ENCODE measurements at regions not wholly inside any gene's neighbourhood (a gene's known extent, or its start where the extent isn't known, plus 50 kb on each side); places are given as distances from the start of the nearest gene placed in this dataset.

DNA sequence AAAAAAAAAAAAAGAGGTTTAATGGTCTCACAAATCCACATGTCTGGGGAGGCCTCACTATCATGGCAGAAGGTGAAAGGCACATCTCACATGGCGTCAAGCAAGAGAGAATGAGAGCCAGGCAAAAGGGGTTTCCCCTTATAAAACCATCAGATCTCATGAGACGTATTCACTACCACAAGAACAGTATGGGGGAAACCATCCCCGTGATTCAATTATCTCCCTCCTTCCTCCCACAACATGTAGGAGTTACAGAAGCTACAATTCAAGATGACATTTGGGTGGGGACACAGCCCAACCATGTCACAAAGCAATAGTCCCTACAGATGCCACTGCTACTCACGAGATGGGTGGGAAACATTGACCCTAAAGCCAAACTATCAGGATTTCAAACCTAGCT is 392.7 kb upstream of the ID2 start:
- TF ChIP-seq RAD21 (IDR thresholded peaks at IDR 0.05; ENCODE audit: low read depth) (no peak), TCF12 (IDR thresholded peaks at IDR 0.05; ENCODE audit: low read depth) (no peak), TAF1 (IDR thresholded peaks at IDR 0.05; ENCODE audit: low read depth) (no peak), EP300 (IDR thresholded peaks at IDR 0.05; ENCODE audit: borderline replicate concordance) (no peak), NFIC (IDR thresholded peaks at IDR 0.05) (no peak), CREB1 (IDR thresholded peaks at IDR 0.05; ENCODE audit: low read depth) (no peak), YY1 (IDR thresholded peaks at IDR 0.05; ENCODE audit: low read depth) (no peak)
- TF ChIP-seq, protein P1, sequence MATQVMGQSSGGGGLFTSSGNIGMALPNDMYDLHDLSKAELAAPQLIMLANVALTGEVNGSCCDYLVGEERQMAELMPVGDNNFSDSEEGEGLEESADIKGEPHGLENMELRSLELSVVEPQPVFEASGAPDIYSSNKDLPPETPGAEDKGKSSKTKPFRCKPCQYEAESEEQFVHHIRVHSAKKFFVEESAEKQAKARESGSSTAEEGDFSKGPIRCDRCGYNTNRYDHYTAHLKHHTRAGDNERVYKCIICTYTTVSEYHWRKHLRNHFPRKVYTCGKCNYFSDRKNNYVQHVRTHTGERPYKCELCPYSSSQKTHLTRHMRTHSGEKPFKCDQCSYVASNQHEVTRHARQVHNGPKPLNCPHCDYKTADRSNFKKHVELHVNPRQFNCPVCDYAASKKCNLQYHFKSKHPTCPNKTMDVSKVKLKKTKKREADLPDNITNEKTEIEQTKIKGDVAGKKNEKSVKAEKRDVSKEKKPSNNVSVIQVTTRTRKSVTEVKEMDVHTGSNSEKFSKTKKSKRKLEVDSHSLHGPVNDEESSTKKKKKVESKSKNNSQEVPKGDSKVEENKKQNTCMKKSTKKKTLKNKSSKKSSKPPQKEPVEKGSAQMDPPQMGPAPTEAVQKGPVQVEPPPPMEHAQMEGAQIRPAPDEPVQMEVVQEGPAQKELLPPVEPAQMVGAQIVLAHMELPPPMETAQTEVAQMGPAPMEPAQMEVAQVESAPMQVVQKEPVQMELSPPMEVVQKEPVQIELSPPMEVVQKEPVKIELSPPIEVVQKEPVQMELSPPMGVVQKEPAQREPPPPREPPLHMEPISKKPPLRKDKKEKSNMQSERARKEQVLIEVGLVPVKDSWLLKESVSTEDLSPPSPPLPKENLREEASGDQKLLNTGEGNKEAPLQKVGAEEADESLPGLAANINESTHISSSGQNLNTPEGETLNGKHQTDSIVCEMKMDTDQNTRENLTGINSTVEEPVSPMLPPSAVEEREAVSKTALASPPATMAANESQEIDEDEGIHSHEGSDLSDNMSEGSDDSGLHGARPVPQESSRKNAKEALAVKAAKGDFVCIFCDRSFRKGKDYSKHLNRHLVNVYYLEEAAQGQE (IDR thresholded peaks at IDR 0.05; ENCODE audit: low read depth) = no peak
